HepG2 (cell line): ENCODE measurements at regions not wholly inside any gene's neighbourhood (a gene's known extent, or its start where the extent isn't known, plus 50 kb on each side); places are given as distances from the start of the nearest gene placed in this dataset.

ENCODE experiments used
- ATRX ChIP-seq: sonication (generic); formaldehyde crosslinking; IDR thresholded peaks from 2 replicates; pipeline ENCODE4 v1.4.0; 2020; ENCODE audit warnings: missing genetic modification reagents, borderline replicate concordance
- CEBPZ ChIP-seq: IDR thresholded peaks from 2 replicates; pipeline ENCODE4 v1.6.1; 2012; ENCODE audit warnings: low read length, improper control_type of control experiment
- DMAP1 ChIP-seq: IDR thresholded peaks from 2 replicates; pipeline ENCODE4 v1.6.1; 2016
- FOXC1 ChIP-seq: sonication (generic); formaldehyde crosslinking; IDR thresholded peaks from 2 replicates; pipeline ENCODE4 v1.8.0; 2022; ENCODE audit warnings: mild to moderate bottlenecking, missing genetic modification reagents, borderline replicate concordance
- JARID2 ChIP-seq: sonication (generic); formaldehyde crosslinking; IDR thresholded peaks from 2 replicates; pipeline ENCODE4 v1.8.1; 2023; ENCODE audit warnings: missing genetic modification reagents, inconsistent platforms; ENCODE audit not compliant: insufficient replicate concordance
- JUN ChIP-seq: sonication (generic); formaldehyde crosslinking; IDR thresholded peaks from 2 replicates; pipeline ENCODE4 v1.4.0; 2020; ENCODE audit warnings: mild to moderate bottlenecking, missing genetic modification reagents
- KDM1A ChIP-seq: IDR thresholded peaks from 2 replicates; pipeline ENCODE4 v1.6.1; 2016; ENCODE audit warnings: missing compliant biosample characterization
- KMT2B ChIP-seq: IDR thresholded peaks from 2 replicates; pipeline ENCODE4 v1.6.1; 2016; ENCODE audit warnings: missing genetic modification reagents, missing compliant biosample characterization
- PRDM4 ChIP-seq: sonication (generic); formaldehyde crosslinking; IDR thresholded peaks from 2 replicates; pipeline ENCODE4 v1.9.0; 2021; ENCODE audit warnings: missing genetic modification reagents, borderline replicate concordance
- RXRB ChIP-seq: IDR thresholded peaks from 2 replicates; pipeline ENCODE4 v1.6.1; 2016; ENCODE audit warnings: borderline replicate concordance, missing genetic modification reagents, missing compliant biosample characterization
- SMARCE1 ChIP-seq: fragments of 450-650 bp; IDR thresholded peaks from 2 replicates; pipeline ENCODE4 v1.6.1; 2017; ENCODE audit warnings: borderline replicate concordance
- SMC3 ChIP-seq: IDR thresholded peaks from 2 replicates; pipeline ENCODE4 v1.6.1; 2011; ENCODE audit warnings: low read length, improper control_type of control experiment
- SOX5 ChIP-seq: IDR thresholded peaks from 2 replicates; pipeline ENCODE4 v1.6.1; 2016; ENCODE audit warnings: borderline replicate concordance
- TFAP4 ChIP-seq: sonication (generic); IDR thresholded peaks from 2 replicates; pipeline ENCODE4 v1.6.1; 2016; ENCODE audit warnings: low read depth, borderline replicate concordance
- XBP1 ChIP-seq: sonication (generic); formaldehyde crosslinking; IDR thresholded peaks from 2 replicates; pipeline ENCODE4 v1.5.0; 2020; ENCODE audit warnings: missing genetic modification reagents
- ZBTB2 ChIP-seq: sonication (generic); formaldehyde crosslinking; IDR thresholded peaks from 2 replicates; pipeline ENCODE4 v1.8.0; 2022; ENCODE audit warnings: low read depth, missing genetic modification reagents
- ZKSCAN1 ChIP-seq: fragments of 150-350 bp; IDR thresholded peaks from 2 replicates; pipeline ENCODE4 v1.6.1; 2014; ENCODE audit warnings: low read length
- ZMAT3 ChIP-seq: sonication (generic); formaldehyde crosslinking; conservative IDR thresholded peaks from 2 replicates; pipeline ENCODE4 v1.7.0; 2021; ENCODE audit warnings: missing genetic modification reagents
- ZNF121 ChIP-seq: sonication (generic); formaldehyde crosslinking; IDR thresholded peaks from 2 replicates; pipeline ENCODE4 v1.5.0; 2020; ENCODE audit warnings: mild to moderate bottlenecking, missing genetic modification reagents
- ZNF124 ChIP-seq: sonication (generic); formaldehyde crosslinking; IDR thresholded peaks from 2 replicates; pipeline ENCODE4 v1.4.0; 2020; ENCODE audit warnings: missing genetic modification reagents
- ZNF501 ChIP-seq: sonication (generic); formaldehyde crosslinking; IDR thresholded peaks from 2 replicates; pipeline ENCODE4 v1.5.1; 2020; ENCODE audit warnings: mild to moderate bottlenecking, moderate library complexity, missing genetic modification reagents
- ZNF547 ChIP-seq: sonication (generic); formaldehyde crosslinking; IDR thresholded peaks from 2 replicates; pipeline ENCODE4 v1.5.1; 2020; ENCODE audit warnings: mild to moderate bottlenecking, missing genetic modification reagents
- ZNF703 ChIP-seq: sonication (generic); formaldehyde crosslinking; IDR thresholded peaks from 2 replicates; pipeline ENCODE4 v1.5.1; 2020; ENCODE audit warnings: missing genetic modification reagents, mild to moderate bottlenecking, moderate library complexity, borderline replicate concordance

GRCh38 chr22:27627444-27627833 lies 174.1 kb downstream of the MN1 start (continued):
- TF ChIP-seq CEBPZ = no peak
- TF ChIP-seq ZBTB2 (CRISPR knock-in tag) = no peak
- no peak; the same call in 1 of the 2 replicates for TF ChIP-seq RXRB (CRISPR knock-in tag)
- no peak for TF ChIP-seq ATRX (CRISPR knock-in tag)
- TF ChIP-seq ZNF703 (CRISPR knock-in tag) = no peak
- no peak for TF ChIP-seq ZNF124 (CRISPR knock-in tag)
- TF ChIP-seq FOXC1 (CRISPR knock-in tag) = no peak
- TF ChIP-seq PRDM4 (CRISPR knock-in tag) = no peak
- TF ChIP-seq SMARCE1 = no peak
- no peak for TF ChIP-seq ZNF501 (CRISPR knock-in tag)
- TF ChIP-seq ZNF547 (CRISPR knock-in tag) = no peak
- TF ChIP-seq KMT2B = no peak
- TF ChIP-seq JUN (CRISPR knock-in tag) = no peak
- no peak for TF ChIP-seq JARID2 (CRISPR knock-in tag)
- peak; percentile 66 for TF ChIP-seq ZNF121 (CRISPR knock-in tag)
- peak; percentile 35; the same call in 1 of the 2 replicates for TF ChIP-seq SOX5
- TF ChIP-seq XBP1 (CRISPR knock-in tag) = no peak
- TF ChIP-seq SMC3 = peak; percentile 61
- no peak for TF ChIP-seq ZMAT3 (CRISPR knock-in tag)
- no peak for TF ChIP-seq TFAP4
- no peak for TF ChIP-seq ZKSCAN1
- no peak for TF ChIP-seq KDM1A (CRISPR knock-in tag)
- no peak for TF ChIP-seq DMAP1 (CRISPR knock-in tag)
